ENCODE measurements at regions not wholly inside any gene's neighbourhood (a gene's known extent, or its start where the extent isn't known, plus 50 kb on each side); places are given as distances from the start of the nearest gene placed in this dataset.

- no peak for ATAC-seq
- peak overlapping the region in 1 of 2 donors; percentile 25 for H3K4me3 ChIP-seq
- TF ChIP-seq POLR2A (IDR thresholded peaks at IDR 0.05) (no peak), POLR2AphosphoS5 (IDR thresholded peaks at IDR 0.05) (no peak), CTCF (IDR thresholded peaks at IDR 0.05) (no peak), EP300 (IDR thresholded peaks at IDR 0.05) (no peak)
- no peaks in the 10 kb centered on the region for H3K9me3 ChIP-seq
- no peaks in the 10 kb centered on the region for H3K27me3 ChIP-seq
- 5 to 11% methylated on average over 3 to 4 of the region's 20 CpGs for WGBS, 2 donors (ENCODE audit: low coverage in 1 of 2)
- peaks cover 0 to 42% (median 19%) of the 10 kb centered on the region in 3 donors for H3K4me1 ChIP-seq
- peak overlapping the region in 2 of 4 donors; percentile 25 to 26 for H3K27ac ChIP-seq
- H3K36me3 ChIP-seq: no peaks in the 10 kb centered on the region
These were observed 72.7 kb upstream of the HGFAC start for GRCh38 chr4:3368841-3369760.

- 41% methylated on average over 30 to 33 of the region's 33 CpGs for WGBS, 2 donors (ENCODE audit: low coverage in 1 of 2)
- no peak for TF ChIP-seq CTCF (IDR thresholded peaks at IDR 0.05)
- TF ChIP-seq POLR2AphosphoS5 (IDR thresholded peaks at IDR 0.05): no peak
- TF ChIP-seq EP300 (IDR thresholded peaks at IDR 0.05): no peak
- TF ChIP-seq POLR2A (IDR thresholded peaks at IDR 0.05): no peak
- Histone ChIP-seq H3K27ac (peak overlapping the region in 2 of 4 donors; percentile 9 to 26), H3K4me1 (peaks cover 0 to 42% (median 19%) of the 10 kb centered on the region in 3 donors), H3K36me3 (no peaks in the 10 kb centered on the region), H3K9me3 (no peaks in the 10 kb centered on the region), H3K4me3 (peak overlapping the region in 1 of 2 donors; percentile 25), H3K27me3 (no peaks in the 10 kb centered on the region)
- no peak for ATAC-seq
These were observed 71.7 kb upstream of the HGFAC start for GRCh38 chr4:3369781-3370674.

GRCh38 chr4:3371033-3372001, 70.5 kb upstream of the HGFAC start:
- WGBS, 2 donors (ENCODE audit: low coverage in 1 of 2): 42 to 77% methylated on average over 6 to 24 of the region's 34 CpGs
- no peak for ATAC-seq
- Histone ChIP-seq H3K9me3 (no peaks in the 10 kb centered on the region), H3K4me1 (peaks cover 0 to 42% (median 19%) of the 10 kb centered on the region in 3 donors), H3K36me3 (peaks cover 0 to 3% of the 10 kb centered on the region in 2 donors), H3K4me3 (no peak overlapping the region), H3K27me3 (no peaks in the 10 kb centered on the region), H3K27ac (no peak overlapping the region)
- TF ChIP-seq EP300 (IDR thresholded peaks at IDR 0.05): no peak
- TF ChIP-seq CTCF (IDR thresholded peaks at IDR 0.05): no peak
- TF ChIP-seq POLR2A (IDR thresholded peaks at IDR 0.05): no peak
- TF ChIP-seq POLR2AphosphoS5 (IDR thresholded peaks at IDR 0.05): no peak

- ATAC-seq: no peak
- H3K27me3 ChIP-seq: no peaks in the 10 kb centered on the region
- H3K4me1 ChIP-seq: peaks cover 0 to 42% (median 19%) of the 10 kb centered on the region in 3 donors
- H3K27ac ChIP-seq: no peak overlapping the region
- H3K9me3 ChIP-seq: no peaks in the 10 kb centered on the region
- TF ChIP-seq POLR2AphosphoS5 (IDR thresholded peaks at IDR 0.05) (no peak), EP300 (IDR thresholded peaks at IDR 0.05) (no peak), POLR2A (IDR thresholded peaks at IDR 0.05) (no peak), CTCF (IDR thresholded peaks at IDR 0.05) (no peak)
- WGBS, 2 donors (ENCODE audit: low coverage in 1 of 2): 50 to 57% methylated on average over 1 to 5 of the region's 23 CpGs
- H3K4me3 ChIP-seq: no peak overlapping the region
- H3K36me3 ChIP-seq: peaks cover 0 to 10% of the 10 kb centered on the region in 2 donors
These were observed 69.4 kb upstream of the HGFAC start for GRCh38 chr4:3372264-3372932.
